Activated T-cell treated with anti-CD3 and anti-CD28 coated beads, Interleukin-2, amount 50 U/mL, for 24 hours (primary cell): ENCODE measurements at regions not wholly inside any gene's neighbourhood (a gene's known extent, or its start where the extent isn't known, plus 50 kb on each side); places are given as distances from the start of the nearest gene placed in this dataset.

Experiments
- DNase-seq: peaks from one replicate; pipeline ENCODE4 v3.0.0-alpha.2; 2020
- H3K27ac Mint-ChIP-seq: 2 replicates; pipeline ENCODE4 v1.8.0; 2020; ENCODE audit warnings: mild to moderate bottlenecking, mixed read lengths
- H3K27me3 Mint-ChIP-seq: 2 replicates; pipeline ENCODE4 v1.8.0; 2020; ENCODE audit warnings: mixed read lengths
- H3K36me3 Mint-ChIP-seq: 2 replicates; pipeline ENCODE4 v1.8.0; 2020; ENCODE audit warnings: low read depth, mixed read lengths
- H3K4me1 Mint-ChIP-seq: 2 replicates; pipeline ENCODE4 v1.8.0; 2020; ENCODE audit warnings: low read depth, mixed read lengths
- H3K4me3 Mint-ChIP-seq: 2 replicates; pipeline ENCODE4 v1.8.0; 2020; ENCODE audit warnings: mild to moderate bottlenecking, moderate library complexity, mixed read lengths
- H3K9me3 Mint-ChIP-seq: 2 replicates; pipeline ENCODE4 v1.8.0; 2020; ENCODE audit warnings: mixed read lengths

GRCh38 chr3:22216601-22217000 lies 465.6 kb upstream of the ZNF385D start:
- H3K4me1 Mint-ChIP-seq: no peaks in the 10 kb centered on the region
- no peak overlapping the region for H3K27ac Mint-ChIP-seq
- H3K9me3 Mint-ChIP-seq: peaks cover 9% of the 10 kb centered on the region
- H3K27me3 Mint-ChIP-seq: no peaks in the 10 kb centered on the region
- H3K36me3 Mint-ChIP-seq: no peaks in the 10 kb centered on the region
- no peak overlapping the region for H3K4me3 Mint-ChIP-seq
- no peak for DNase-seq

GRCh38 chr3:22225161-22225560 lies 474.2 kb upstream of the ZNF385D start:
- Mint-ChIP-seq H3K27ac (no peak overlapping the region), H3K27me3 (no peaks in the 10 kb centered on the region), H3K4me3 (no peak overlapping the region), H3K9me3 (peaks cover 12% of the 10 kb centered on the region), H3K4me1 (no peaks in the 10 kb centered on the region), H3K36me3 (no peaks in the 10 kb centered on the region)
- DNase-seq: no peak

GRCh38 chr3:22228705-22229104 lies 477.7 kb upstream of the ZNF385D start:
- no peaks in the 10 kb centered on the region for H3K4me1 Mint-ChIP-seq
- no peak overlapping the region for H3K27ac Mint-ChIP-seq
- peaks cover 15% of the 10 kb centered on the region for H3K9me3 Mint-ChIP-seq
- no peak for DNase-seq
- no peaks in the 10 kb centered on the region for H3K36me3 Mint-ChIP-seq
- no peak overlapping the region for H3K4me3 Mint-ChIP-seq
- H3K27me3 Mint-ChIP-seq: no peaks in the 10 kb centered on the region

- Mint-ChIP-seq H3K4me1 (no peaks in the 10 kb centered on the region), H3K27me3 (no peaks in the 10 kb centered on the region), H3K27ac (no peak overlapping the region), H3K4me3 (no peak overlapping the region), H3K9me3 (peaks cover 15% of the 10 kb centered on the region), H3K36me3 (no peaks in the 10 kb centered on the region)
- DNase-seq: no peak
These were observed 480.1 kb upstream of the ZNF385D start for GRCh38 chr3:22231061-22231460.

- Mint-ChIP-seq H3K4me1 (no peaks in the 10 kb centered on the region), H3K36me3 (no peaks in the 10 kb centered on the region), H3K9me3 (peaks cover 12% of the 10 kb centered on the region), H3K4me3 (no peak overlapping the region), H3K27me3 (no peaks in the 10 kb centered on the region), H3K27ac (no peak overlapping the region)
- no peak for DNase-seq
These were observed 485.7 kb upstream of the ZNF385D start for GRCh38 chr3:22236490-22237270.

- Mint-ChIP-seq H3K27ac (no peak overlapping the region), H3K4me3 (no peak overlapping the region), H3K4me1 (no peaks in the 10 kb centered on the region), H3K9me3 (peaks cover 6% of the 10 kb centered on the region), H3K36me3 (no peaks in the 10 kb centered on the region), H3K27me3 (no peaks in the 10 kb centered on the region)
- DNase-seq: no peak
These were observed 488.0 kb upstream of the ZNF385D start for GRCh38 chr3:22239011-22239410.

- no peaks in the 10 kb centered on the region for H3K36me3 Mint-ChIP-seq
- no peak overlapping the region for H3K4me3 Mint-ChIP-seq
- no peak for DNase-seq
- H3K27ac Mint-ChIP-seq: no peak overlapping the region
- H3K4me1 Mint-ChIP-seq: no peaks in the 10 kb centered on the region
- H3K9me3 Mint-ChIP-seq: peaks cover 3% of the 10 kb centered on the region
- H3K27me3 Mint-ChIP-seq: no peaks in the 10 kb centered on the region
These were observed 490.1 kb upstream of the ZNF385D start for GRCh38 chr3:22241110-22241509.

- Mint-ChIP-seq H3K4me1 (no peaks in the 10 kb centered on the region), H3K27ac (no peak overlapping the region), H3K27me3 (no peaks in the 10 kb centered on the region), H3K9me3 (peaks cover 6% of the 10 kb centered on the region), H3K36me3 (no peaks in the 10 kb centered on the region), H3K4me3 (no peak overlapping the region)
- DNase-seq: no peak
These were observed 493.9 kb upstream of the ZNF385D start for GRCh38 chr3:22244761-22245521.

GRCh38 chr3:22245811-22246583 lies 495.0 kb upstream of the ZNF385D start:
- Mint-ChIP-seq H3K27ac (no peak overlapping the region), H3K4me1 (no peaks in the 10 kb centered on the region), H3K4me3 (no peak overlapping the region), H3K27me3 (no peaks in the 10 kb centered on the region), H3K9me3 (peaks cover 6% of the 10 kb centered on the region), H3K36me3 (no peaks in the 10 kb centered on the region)
- DNase-seq: no peak

GRCh38 chr3:22249658-22250057 lies 498.6 kb upstream of the ZNF385D start:
- Mint-ChIP-seq H3K27ac (no peak overlapping the region), H3K4me3 (no peak overlapping the region), H3K9me3 (peaks cover 3% of the 10 kb centered on the region), H3K27me3 (no peaks in the 10 kb centered on the region), H3K36me3 (no peaks in the 10 kb centered on the region), H3K4me1 (no peaks in the 10 kb centered on the region)
- DNase-seq: no peak

- DNase-seq: no peak
- Mint-ChIP-seq H3K27ac (no peak overlapping the region), H3K4me3 (no peak overlapping the region), H3K36me3 (no peaks in the 10 kb centered on the region), H3K27me3 (no peaks in the 10 kb centered on the region), H3K4me1 (no peaks in the 10 kb centered on the region), H3K9me3 (no peaks in the 10 kb centered on the region)
These were observed 506.2 kb upstream of the ZNF385D start for GRCh38 chr3:22257252-22257651.

GRCh38 chr3:22262386-22262785 lies 511.4 kb upstream of the ZNF385D start:
- Mint-ChIP-seq H3K36me3 (no peaks in the 10 kb centered on the region), H3K27me3 (no peaks in the 10 kb centered on the region), H3K27ac (no peak overlapping the region), H3K9me3 (no peaks in the 10 kb centered on the region), H3K4me3 (no peak overlapping the region), H3K4me1 (no peaks in the 10 kb centered on the region)
- no peak for DNase-seq

- H3K36me3 Mint-ChIP-seq: no peaks in the 10 kb centered on the region
- DNase-seq: no peak
- no peaks in the 10 kb centered on the region for H3K4me1 Mint-ChIP-seq
These were observed 512.0 kb upstream of the ZNF385D start for GRCh38 chr3:22263042-22263441.

GRCh38 chr3:22265403-22265802 lies 514.4 kb upstream of the ZNF385D start:
- Mint-ChIP-seq H3K4me1 (no peaks in the 10 kb centered on the region), H3K4me3 (no peak overlapping the region), H3K27ac (no peak overlapping the region), H3K9me3 (no peaks in the 10 kb centered on the region), H3K27me3 (no peaks in the 10 kb centered on the region), H3K36me3 (no peaks in the 10 kb centered on the region)
- DNase-seq: no peak

More at GRCh38 chr3:22263042-22263441, 512.0 kb upstream of the ZNF385D start:
- Mint-ChIP-seq H3K4me3 (no peak overlapping the region), H3K27me3 (no peaks in the 10 kb centered on the region), H3K9me3 (no peaks in the 10 kb centered on the region), H3K27ac (no peak overlapping the region)

GRCh38 chr3:22269831-22270230 lies 518.8 kb upstream of the ZNF385D start:
- H3K4me1 Mint-ChIP-seq: no peaks in the 10 kb centered on the region
- no peak for DNase-seq
- H3K36me3 Mint-ChIP-seq: no peaks in the 10 kb centered on the region

More at GRCh38 chr3:22269831-22270230, 518.8 kb upstream of the ZNF385D start:
- Mint-ChIP-seq H3K27me3 (no peaks in the 10 kb centered on the region), H3K27ac (no peak overlapping the region), H3K4me3 (no peak overlapping the region), H3K9me3 (no peaks in the 10 kb centered on the region)
